HCT116 (cell line): ENCODE measurements at regions not wholly inside any gene's neighbourhood (a gene's known extent, or its start where the extent isn't known, plus 50 kb on each side); places are given as distances from the start of the nearest gene placed in this dataset.

ENCODE experiments used
- ATAC-seq: fragments of 200-7000 bp; cut with Tn5 transposase; 2 replicates; pipeline ENCODE4 v1.9.1; 2020; ENCODE audit warnings: mild to moderate bottlenecking, moderate library complexity
- BruUV-seq: library from RNA; stranded (reverse); fragments of 400-500 nt; replicated peaks from 2 replicates; lab custom pipeline; 2021; lab: Mats Ljungman, UMichigan
- CTCF ChIA-PET: fragments of 300-600 bp; sonication (Branson Sonifier 250); formaldehyde crosslinking; loops from one replicate; lab custom pipeline; 2021; ENCODE audit warnings: antibody characterized with exemption; lab: Charles Lee
- POLR2A ChIA-PET: fragments of 300-600, 350-600 bp; sonication (Branson Sonifier 250); formaldehyde crosslinking; loops from one replicate; lab custom pipeline; 2021; ENCODE audit warnings: antibody characterized with exemption; lab: Charles Lee
- RAD21 ChIA-PET, 2 experiments: fragments of 300-600 bp; sonication (Branson Sonifier 250); formaldehyde crosslinking; loops; one replicate each; lab custom pipeline; 2023; ENCODE audit warnings: low total read pairs in 2 of 2; ENCODE audit not compliant: uncharacterized antibody in 2 of 2, unreplicated experiment in 2 of 2, low non-redundant PET in 1 of 2; lab: Charles Lee
- DNase-seq: peaks from one replicate; pipeline ENCODE4 v3.0.0-alpha.2; 2010; ENCODE audit warnings: low read depth, low spot score
- H2AFZ ChIP-seq: fragments of 200-600 bp; shearing (Covaris generic), sonication (generic); 2 replicates; pipeline ENCODE4 v1.6.1; 2017; ENCODE audit warnings: low read depth, mixed run types, mixed read lengths, antibody characterized with exemption, low read length; ENCODE audit not compliant: poor library complexity, severe bottlenecking
- H3K27ac ChIP-seq: 2 replicates; pipeline ENCODE4 v1.5.1; 2012; ENCODE audit warnings: low read depth, low read length
- H3K27me3 ChIP-seq: fragments of 200-600 bp; sonication (generic); 2 replicates; pipeline ENCODE4 v1.6.1; 2016; ENCODE audit warnings: mixed run types, low read length, mixed read lengths; ENCODE audit not compliant: insufficient read depth
- H3K36me3 ChIP-seq, 2 experiments: fragments of 200-500 bp in 1 of 2; fragments of 200-600 bp in 1 of 2; sonication (Bioruptor generic) in 1 of 2; sonication (generic) in 1 of 2; 2 replicates each; pipeline versions ENCODE4 v1.5.1 to v1.6.1; 2014 to 2016; ENCODE audit warnings: low read length in 2 of 2, inconsistent platforms in 1 of 2, mixed read lengths in 1 of 2, mixed run types in 1 of 2; ENCODE audit not compliant: insufficient read depth in 2 of 2, control insufficient read depth in 1 of 2
- H3K4me1 ChIP-seq, 2 experiments: fragments of 200-600 bp in 1 of 2; sonication (generic) in 1 of 2; 2 replicates each; pipeline versions ENCODE4 v1.5.1 to v1.6.1; 2012 to 2017; ENCODE audit warnings: low read length in 2 of 2, inconsistent platforms in 1 of 2, mild to moderate bottlenecking in 1 of 2, mixed read lengths in 1 of 2, mixed run types in 1 of 2, moderate library complexity in 1 of 2; ENCODE audit not compliant: insufficient read depth in 2 of 2, control insufficient read depth in 1 of 2
- H3K4me2 ChIP-seq: fragments of 200-600 bp; sonication (generic); 2 replicates; pipeline ENCODE4 v1.6.1; 2017; ENCODE audit warnings: mixed run types, low read length, mixed read lengths
- H3K4me3 ChIP-seq, 2 experiments: fragments of 200-600 bp in 1 of 2; sonication (generic) in 1 of 2; replicated peaks in 1 of 2; 2 replicates each; pipeline ENCODE4 v1.5.1; 2011 to 2016; ENCODE audit warnings: low read length in 2 of 2, control low read depth in 1 of 2, low read depth in 1 of 2, mild to moderate bottlenecking in 1 of 2, mixed read lengths in 1 of 2, mixed run types in 1 of 2
- H3K79me2 ChIP-seq: fragments of 200-600 bp; sonication (generic); 2 replicates; pipeline ENCODE4 v1.6.1; 2017; ENCODE audit warnings: mild to moderate bottlenecking, mixed run types, low read length, moderate library complexity, mixed read lengths; ENCODE audit not compliant: insufficient read depth
- H3K9ac ChIP-seq: fragments of 200-600 bp; sonication (generic); 2 replicates; pipeline ENCODE4 v1.6.1; 2016; ENCODE audit warnings: low read length, mixed read lengths
- H3K9me2 ChIP-seq: fragments of 200-600 bp; sonication (generic), shearing (Covaris generic); 2 replicates; pipeline ENCODE4 v1.6.1; 2017; ENCODE audit warnings: mixed run types, mild to moderate bottlenecking, moderate library complexity; ENCODE audit not compliant: insufficient read depth
- H3K9me3 ChIP-seq, 2 experiments: fragments of 200-500 bp in 1 of 2; fragments of 200-600 bp in 1 of 2; sonication (Bioruptor generic) in 1 of 2; sonication (generic) in 1 of 2; 2 replicates each; pipeline ENCODE4 v1.6.1; 2014 to 2017; ENCODE audit warnings: low read length in 2 of 2, mixed read lengths in 2 of 2, inconsistent platforms in 1 of 2, low read depth in 1 of 2, mild to moderate bottlenecking in 1 of 2, mixed run types in 1 of 2, moderate library complexity in 1 of 2; ENCODE audit not compliant: control insufficient read depth in 1 of 2, insufficient read depth in 1 of 2
- H4K20me1 ChIP-seq: fragments of 200-600 bp; sonication (generic), shearing (Covaris generic); 2 replicates; pipeline ENCODE4 v1.6.1; 2017; ENCODE audit warnings: mixed run types, mild to moderate bottlenecking, moderate library complexity; ENCODE audit not compliant: insufficient read depth
- CTCF ChIP-seq, 3 experiments: fragments of 200-600 bp in 1 of 3; sonication (generic) in 1 of 3; IDR thresholded peaks in 2 of 3; conservative IDR thresholded peaks in 1 of 3; 2 replicates each; pipeline ENCODE4 v1.5.1; 2012 to 2017; ENCODE audit warnings: low read depth in 2 of 3, low read length in 2 of 3, antibody characterized with exemption in 1 of 3, borderline replicate concordance in 1 of 3, control low read depth in 1 of 3, mild to moderate bottlenecking in 1 of 3, mixed read lengths in 1 of 3, mixed run types in 1 of 3, moderate library complexity in 1 of 3; ENCODE audit not compliant: insufficient read depth in 1 of 3
- ELF1 ChIP-seq: IDR thresholded peaks from 2 replicates; pipeline ENCODE4 v1.6.1; 2012; ENCODE audit warnings: low read depth, borderline replicate concordance
- EZH2 ChIP-seq: fragments of 200-600 bp; sonication (generic); IDR thresholded peaks from 2 replicates; pipeline ENCODE4 v1.6.1; 2017; ENCODE audit warnings: antibody characterized with exemption, mixed run types
- FOSL1 ChIP-seq: IDR thresholded peaks from 2 replicates; pipeline ENCODE4 v1.6.1; 2012; ENCODE audit warnings: low read depth
- MAX ChIP-seq: IDR thresholded peaks from 2 replicates; pipeline ENCODE4 v1.6.1; 2012
- POLR2A ChIP-seq: IDR thresholded peaks from 2 replicates; pipeline ENCODE4 v1.7.0; 2011; ENCODE audit warnings: borderline replicate concordance; ENCODE audit not compliant: insufficient read depth, insufficient read length; ENCODE audit errors: extremely low read depth
- RAD21 ChIP-seq: IDR thresholded peaks from 2 replicates; pipeline ENCODE4 v1.6.1; 2012; ENCODE audit warnings: low read depth, mild to moderate bottlenecking
- TCF7L2 ChIP-seq: IDR thresholded peaks from 2 replicates; pipeline ENCODE4 v1.7.0; 2011; ENCODE audit warnings: borderline replicate concordance, inconsistent platforms; ENCODE audit not compliant: insufficient read depth, insufficient read length; ENCODE audit errors: extremely low read depth
- ZNF274 ChIP-seq: fragments of 200-500 bp; sonication (Bioruptor generic); IDR thresholded peaks from 2 replicates; pipeline ENCODE4 v1.6.1; 2014; ENCODE audit warnings: mild to moderate bottlenecking, low read depth, low read length, inconsistent platforms
- intact Hi-C: fragments of 100-400 bp; cut with micrococcal nuclease; formaldehyde crosslinking; loops from 2 replicates; pipeline ENCODE4 v1.10.0; 2022

- H2AFZ ChIP-seq = no peak overlapping the region
- no peaks in the 10 kb centered on the region for H4K20me1 ChIP-seq
- H3K4me3 ChIP-seq = no peak overlapping the region
- H3K36me3 ChIP-seq = no peaks in the 10 kb centered on the region
- peaks cover 26% of the 10 kb centered on the region for H3K27me3 ChIP-seq
- no peak for ATAC-seq
- RAD21 ChIA-PET = no interaction called here
- TF ChIP-seq EZH2 = no peak
- TF ChIP-seq MAX = no peak
- TF ChIP-seq CTCF (IDR thresholded peaks at IDR 0.05 in 2 of 3, conservative IDR thresholded peaks at IDR 0.05 in 1 of 3; ENCODE audit: borderline replicate concordance in 1 of 3, insufficient read depth in 1 of 3, low read depth in 2 of 3, low read length in 2 of 3) = no peak
- TF ChIP-seq TCF7L2 = no peak
- TF ChIP-seq RAD21 = no peak
- no peak for TF ChIP-seq ZNF274
- no peak for TF ChIP-seq FOSL1
- no peak for TF ChIP-seq POLR2A
- TF ChIP-seq ELF1 = no peak
- TF ChIP-seq, all 23 proteins: peak for 0
- no peaks in the 10 kb centered on the region for H3K9me3 ChIP-seq
- H3K27ac ChIP-seq = no peak overlapping the region
- DNase-seq = no peak
- H3K79me2 ChIP-seq = no peaks in the 10 kb centered on the region
- POLR2A ChIA-PET = no interaction called here
- CTCF ChIA-PET = no interaction called here
- intact Hi-C loops = no loop called here
- no TSS peak for BruUV-seq
- no peak overlapping the region for H3K4me2 ChIP-seq
- H3K9me2 ChIP-seq = no peaks in the 10 kb centered on the region
- no peak overlapping the region for H3K9ac ChIP-seq
- no peaks in the 10 kb centered on the region for H3K4me1 ChIP-seq
Observed at GRCh38 chr2:136437461-136437860, 319.5 kb upstream of the CXCR4 start.
